IMR-90 (cell line): ENCODE measurements at regions not wholly inside any gene's neighbourhood (a gene's known extent, or its start where the extent isn't known, plus 50 kb on each side); places are given as distances from the start of the nearest gene placed in this dataset.

Experiments
- ATAC-seq: fragments of 200-7000 bp; cut with Tn5 transposase; 2 replicates; pipeline ENCODE4 v1.9.1; 2020; ENCODE audit warnings: low read depth, mild to moderate bottlenecking, moderate library complexity
- BruUV-seq: library from RNA; stranded (reverse); fragments of 400-500 nt; replicated peaks from 2 replicates; lab custom pipeline; 2021; lab: Mats Ljungman, UMichigan
- CTCF ChIA-PET: fragments of 300-600 bp; formaldehyde crosslinking; extraction: SDS; loops from one replicate; lab custom pipeline; 2021; ENCODE audit warnings: antibody characterized with exemption; lab: Yijun Ruan, JAX
- POLR2A ChIA-PET: fragments of 300-600 bp; sonication (Branson Sonifier 250); formaldehyde crosslinking; loops from one replicate; lab custom pipeline; 2022; ENCODE audit warnings: antibody characterized with exemption; ENCODE audit not compliant: unreplicated experiment; lab: Charles Lee
- DNase-seq: peaks from one replicate; pipeline ENCODE4 v3.0.0; 2013
- H2AFZ ChIP-seq: replicated peaks from 2 replicates; pipeline ENCODE3; 2013; ENCODE audit warnings: low read length, mild to moderate bottlenecking; ENCODE audit not compliant: poor library complexity
- H2AK5ac ChIP-seq: 2 replicates; pipeline ENCODE4 v1.6.1; 2013; ENCODE audit warnings: low read depth, low read length, inconsistent platforms
- H2AK9ac ChIP-seq: replicated peaks from 2 replicates; pipeline ENCODE3; 2013; ENCODE audit warnings: mild to moderate bottlenecking, low read depth, low read length, moderate library complexity; ENCODE audit not compliant: poor library complexity
- H2BK120ac ChIP-seq: 2 replicates; pipeline ENCODE4 v1.6.1; 2013; ENCODE audit warnings: low read depth, low read length, inconsistent platforms
- H2BK15ac ChIP-seq: 3 replicates; pipeline ENCODE4 v1.6.1; 2013; ENCODE audit warnings: low read depth, low read length, inconsistent platforms
- H2BK20ac ChIP-seq: 2 replicates; pipeline ENCODE4 v1.6.1; 2013; ENCODE audit warnings: low read depth, mild to moderate bottlenecking, inconsistent platforms, low read length, moderate library complexity
- H2BK5ac ChIP-seq: 2 replicates; pipeline ENCODE4 v1.6.1; 2013; ENCODE audit warnings: mild to moderate bottlenecking, low read depth, low read length, inconsistent platforms; ENCODE audit not compliant: poor library complexity, severe bottlenecking
- H3K14ac ChIP-seq: replicated peaks from 2 replicates; pipeline ENCODE4 v1.6.1; 2013; ENCODE audit warnings: low read depth, low read length, inconsistent platforms
- H3K18ac ChIP-seq: 2 replicates; pipeline ENCODE4 v1.6.1; 2013; ENCODE audit warnings: low read depth, low read length, control low read depth
- H3K23ac ChIP-seq: 2 replicates; pipeline ENCODE4 v1.6.1; 2013; ENCODE audit warnings: low read depth, low read length, inconsistent platforms
- H3K27ac ChIP-seq: 2 replicates; pipeline ENCODE4 v1.5.1; 2013; ENCODE audit warnings: mild to moderate bottlenecking, control low read depth, low read length; ENCODE audit not compliant: insufficient read depth
- H3K27me3 ChIP-seq: 2 replicates; pipeline ENCODE4 v1.6.1; 2013; ENCODE audit warnings: low read length; ENCODE audit not compliant: control insufficient read depth, insufficient read depth
- H3K36me3 ChIP-seq: 2 replicates; pipeline ENCODE4 v1.6.1; 2013; ENCODE audit warnings: low read length, mixed read lengths; ENCODE audit not compliant: control insufficient read depth, insufficient read depth
- H3K4ac ChIP-seq: 2 replicates; pipeline ENCODE4 v1.6.1; 2013; ENCODE audit warnings: low read depth, low read length, inconsistent platforms
- H3K4me1 ChIP-seq: 2 replicates; pipeline ENCODE4 v1.6.1; 2013; ENCODE audit warnings: low read length, mixed read lengths; ENCODE audit not compliant: control insufficient read depth, insufficient read depth
- H3K4me2 ChIP-seq: 2 replicates; pipeline ENCODE4 v1.6.1; 2013; ENCODE audit warnings: low read depth, mild to moderate bottlenecking, control low read depth, low read length, moderate library complexity
- H3K4me3 ChIP-seq: 2 replicates; pipeline ENCODE4 v1.5.1; 2013; ENCODE audit warnings: low read depth, mild to moderate bottlenecking, control low read depth, low read length, moderate library complexity; ENCODE audit not compliant: insufficient read depth
- H3K56ac ChIP-seq: 2 replicates; pipeline ENCODE4 v1.6.1; 2013; ENCODE audit warnings: low read length, inconsistent platforms; ENCODE audit not compliant: insufficient read depth; ENCODE audit errors: extremely low read depth
- H3K79me1 ChIP-seq, 2 experiments: 2 replicates each; pipeline ENCODE4 v1.6.1; 2013; ENCODE audit warnings: low read length in 2 of 2, inconsistent platforms in 1 of 2, low read depth in 1 of 2
- H3K9ac ChIP-seq: 2 replicates; pipeline ENCODE4 v1.6.1; 2013; ENCODE audit warnings: low read depth, low read length, control low read depth
- H3K9me1 ChIP-seq: 2 replicates; pipeline ENCODE4 v1.6.1; 2013; ENCODE audit warnings: low read length, inconsistent platforms; ENCODE audit not compliant: insufficient read depth
- H3K9me3 ChIP-seq: 2 replicates; pipeline ENCODE4 v1.6.1; 2013; ENCODE audit warnings: low read length; ENCODE audit not compliant: control insufficient read depth, insufficient read depth
- H4K20me1 ChIP-seq: 2 replicates; pipeline ENCODE4 v1.6.1; 2013; ENCODE audit warnings: low read length, inconsistent platforms; ENCODE audit not compliant: insufficient read depth
- H4K5ac ChIP-seq: 2 replicates; pipeline ENCODE4 v1.6.1; 2013; ENCODE audit warnings: mild to moderate bottlenecking, low read depth, low read length, control low read depth
- H4K8ac ChIP-seq, 2 experiments: 2 replicates each; pipeline ENCODE4 v1.6.1; 2013; ENCODE audit warnings: low read depth in 2 of 2, low read length in 2 of 2, control low read depth in 1 of 2, inconsistent platforms in 1 of 2
- H4K91ac ChIP-seq: 2 replicates; pipeline ENCODE4 v1.6.1; 2013; ENCODE audit warnings: low read depth, low read length, inconsistent platforms; ENCODE audit not compliant: insufficient read depth
- CHD1 ChIP-seq: IDR thresholded peaks from 2 replicates; pipeline ENCODE4 v1.6.1; 2012; ENCODE audit warnings: low read depth, low read length, improper control_type of control experiment
- ELK1 ChIP-seq: fragments of 150-350 bp; IDR thresholded peaks from 2 replicates; pipeline ENCODE4 v1.6.1; 2016; ENCODE audit warnings: low read depth, mild to moderate bottlenecking, low read length, moderate library complexity, borderline replicate concordance
- MAFK ChIP-seq: IDR thresholded peaks from 2 replicates; pipeline ENCODE4 v1.6.1; 2012; ENCODE audit warnings: low read depth, low read length, improper control_type of control experiment
- MAZ ChIP-seq: IDR thresholded peaks from 2 replicates; pipeline ENCODE4 v1.6.1; 2012; ENCODE audit warnings: low read depth, mild to moderate bottlenecking, low read length, improper control_type of control experiment, moderate library complexity, borderline replicate concordance
- SMC3 ChIP-seq: fragments of 150-350 bp; IDR thresholded peaks from 2 replicates; pipeline ENCODE4 v1.6.1; 2016; ENCODE audit warnings: low read depth, mild to moderate bottlenecking, antibody characterized with exemption, low read length, moderate library complexity
- WGBS, 2 experiments: methylation state at CpG; one replicate each; pipeline versions ENCODE4 v1.1.5 to v1.1.7; 2013; ENCODE audit warnings: missing lambda C conversion rate in 2 of 2; ENCODE audit not compliant: insufficient read length in 1 of 2; ENCODE audit errors: extremely low coverage in 2 of 2; 5-methylcytosine and 5-hydroxymethylcytosine counted together
- dilution Hi-C: fragments of 300-500 bp; cut with HindIII; formaldehyde crosslinking; loops from one replicate; pipeline ENCODE4 v1.14.3; 2018; ENCODE audit warnings: low sequenced_read_pairs; ENCODE audit not compliant: unreplicated experiment
- in situ Hi-C: fragments of 300-500 bp; cut with MboI; formaldehyde crosslinking; loops from 3 replicates; pipeline ENCODE4 v1.14.3; 2019; ENCODE audit warnings: low sequenced_read_pairs, inconsistent platforms, mixed read lengths
- intact Hi-C: fragments of 100-400 bp; cut with micrococcal nuclease; formaldehyde crosslinking; loops from 2 replicates; pipeline ENCODE4 v1.10.0; 2022

- no peak overlapping the region for H2BK120ac ChIP-seq
- no peak for DNase-seq
- no peak overlapping the region for H3K56ac ChIP-seq
- no peak overlapping the region for H4K5ac ChIP-seq
- no peak overlapping the region for H3K23ac ChIP-seq
- intact Hi-C loops (no loop called here), dilution Hi-C loops (no loop called here), in situ Hi-C loops (no loop called here)
- H3K79me1 ChIP-seq = no peaks in the 10 kb centered on the region
- H3K4ac ChIP-seq = no peak overlapping the region
- H2BK5ac ChIP-seq = no peak overlapping the region
- no peak overlapping the region for H2AFZ ChIP-seq
- H2BK15ac ChIP-seq = no peak overlapping the region
- no peak overlapping the region for H3K14ac ChIP-seq
- no peaks in the 10 kb centered on the region for H3K9me1 ChIP-seq
- no peaks in the 10 kb centered on the region for H3K27me3 ChIP-seq
- no peak overlapping the region for H4K91ac ChIP-seq
- H2AK9ac ChIP-seq = no peak overlapping the region
- no peaks in the 10 kb centered on the region for H3K9me3 ChIP-seq
- ChIA-PET POLR2A (no interaction called here), CTCF (interaction anchor here (1.1 to 1.2 kb wide), 2 partner anchors 12 to 115 kb away, joined by 3 read pairs; no protein-coding TSS in a partner anchor)
- no peak overlapping the region for H3K9ac ChIP-seq
- H3K4me3 ChIP-seq = no peak overlapping the region
- no peak overlapping the region for H3K4me2 ChIP-seq
- no peak overlapping the region for H3K18ac ChIP-seq
- BruUV-seq = no TSS peak
- H3K27ac ChIP-seq = no peak overlapping the region
- ATAC-seq = no peak
- H4K8ac ChIP-seq = no peak overlapping the region
- TF ChIP-seq MAFK (no peak), ELK1 (no peak), SMC3 (no peak), MAZ (no peak), CHD1 (no peak)
- 60% methylated on average over 1 of the region's 4 CpGs; no CpG with 5 or more reads in 1 of the 2 experiments for WGBS, 2 experiments
- H3K4me1 ChIP-seq = no peaks in the 10 kb centered on the region
- no peak overlapping the region for H2BK20ac ChIP-seq
- H3K36me3 ChIP-seq = no peaks in the 10 kb centered on the region
- no peak overlapping the region for H2AK5ac ChIP-seq
- H4K20me1 ChIP-seq = no peaks in the 10 kb centered on the region
These were observed 377.9 kb downstream of the CMPK2 start for GRCh38 chr2:6487765-6488164.
